Esophagus squamous epithelium (tissue), 5 donors: ENCODE measurements at regions not wholly inside any gene's neighbourhood (a gene's known extent, or its start where the extent isn't known, plus 50 kb on each side); places are given as distances from the start of the nearest gene placed in this dataset.

ENCODE experiments used
- DNase-seq: peaks from one replicate; lab custom pipeline; 2025; lab: John Stamatoyannopoulos, UW
- H3K27ac ChIP-seq, 4 donors: fragments of 200-600 bp; sonication (generic); one replicate each; pipeline ENCODE4 v1.5.1; 2016 to 2019; ENCODE audit warnings: mild to moderate bottlenecking in 1 of 4
- H3K27me3 ChIP-seq, 4 donors: fragments of 200-600 bp; sonication (generic); 1 replicate in 3 of 4; 2 replicates in 1 of 4; pipeline versions ENCODE4 v1.5.1 to v1.6.0; 2017 to 2021; ENCODE audit warnings: antibody characterized with exemption in 1 of 4
- H3K36me3 ChIP-seq, 3 donors: fragments of 200-600 bp; sonication (generic); one replicate each; pipeline ENCODE4 v1.5.1; 2016 to 2019
- H3K4me1 ChIP-seq, 3 donors: fragments of 200-600 bp; sonication (generic); one replicate each; pipeline ENCODE4 v1.5.1; 2017 to 2019
- H3K4me3 ChIP-seq, 4 donors: fragments of 200-600 bp; sonication (generic); 1 replicate in 3 of 4; 2 replicates in 1 of 4; pipeline ENCODE4 v1.5.1; 2016 to 2019; ENCODE audit warnings: mild to moderate bottlenecking in 2 of 4, moderate library complexity in 1 of 4
- H3K9me3 ChIP-seq, 3 donors: fragments of 200-600 bp; sonication (generic); one replicate each; pipeline ENCODE4 v1.5.1; 2016 to 2019
- POLR2A ChIP-seq, 4 donors: fragments of 450-650 bp; IDR thresholded peaks; one replicate each; pipeline ENCODE4 v1.6.1; 2017; ENCODE audit warnings: antibody characterized with exemption in 4 of 4, mild to moderate bottlenecking in 4 of 4, moderate library complexity in 3 of 4
- WGBS, 2 donors: methylation state at CpG; one replicate each; pipeline ENCODE4 v1.1.5; 2018; 5-methylcytosine and 5-hydroxymethylcytosine counted together
- intact Hi-C: fragments of 100-400 bp; cut with DNase I; formaldehyde crosslinking; loops from one replicate; pipeline ENCODE4 v1.15.0; 2022
- TF ChIP-seq, protein P1 (sequence below), 6 experiments: fragments of 450-650 bp in 4 of 6; fragments of 200-600 bp in 2 of 6; sonication (generic) in 2 of 6; IDR thresholded peaks; one replicate each; pipeline ENCODE4 v1.5.1; 2016 to 2019; ENCODE audit warnings: antibody characterized with exemption in 6 of 6, mild to moderate bottlenecking in 4 of 6, moderate library complexity in 4 of 6
- donor health status: DM: yes; HTN: yes; CAD: no.

DNA sequence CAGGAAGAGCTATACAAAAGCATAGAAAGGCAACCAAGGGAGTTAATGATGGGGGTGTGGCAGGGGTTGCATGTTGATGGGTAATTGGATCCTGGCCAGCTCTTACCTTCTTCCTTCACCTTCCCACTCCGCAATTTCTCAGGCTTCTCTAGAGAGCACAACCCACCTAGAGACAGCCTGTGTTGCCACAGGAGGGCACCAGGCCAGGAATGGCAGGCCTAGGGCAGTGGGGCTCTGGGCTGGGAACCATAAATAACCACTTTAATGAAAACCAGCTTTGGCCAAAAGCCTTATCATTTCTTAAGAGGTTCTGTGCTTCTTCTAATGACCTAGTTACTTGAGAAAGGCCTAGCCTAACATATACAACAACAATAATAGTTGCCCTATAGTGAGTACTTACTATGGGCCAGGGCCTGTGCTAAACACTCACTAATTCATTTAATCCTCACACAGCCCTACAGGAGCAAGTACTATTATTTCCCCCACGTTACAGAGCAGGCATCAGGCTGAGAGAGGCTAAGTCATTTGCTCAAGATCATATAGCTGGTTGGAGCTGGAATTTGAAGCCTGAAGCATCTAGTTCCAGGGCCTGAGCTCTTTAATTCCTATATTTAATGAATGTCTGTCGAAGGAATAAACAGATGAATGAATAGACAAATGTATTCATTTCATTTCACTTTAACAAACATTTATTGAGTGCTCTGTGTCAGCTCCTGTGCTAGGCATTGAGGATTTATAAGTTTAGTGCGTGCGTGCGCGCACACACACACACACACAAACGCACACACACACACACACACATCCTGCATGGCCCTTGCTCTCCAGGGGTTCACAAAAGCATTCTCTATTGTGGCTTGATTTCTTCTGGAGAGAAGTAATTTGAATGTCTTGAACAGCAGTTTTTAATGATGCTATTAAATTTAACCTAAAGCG lies 66.8 kb downstream of the RTL9 start:
- no peak overlapping the region for H3K27ac ChIP-seq
- H3K36me3 ChIP-seq: no peaks in the 10 kb centered on the region
- no peak for TF ChIP-seq POLR2A (IDR thresholded peaks at IDR 0.05)
- TF ChIP-seq, protein P1, sequence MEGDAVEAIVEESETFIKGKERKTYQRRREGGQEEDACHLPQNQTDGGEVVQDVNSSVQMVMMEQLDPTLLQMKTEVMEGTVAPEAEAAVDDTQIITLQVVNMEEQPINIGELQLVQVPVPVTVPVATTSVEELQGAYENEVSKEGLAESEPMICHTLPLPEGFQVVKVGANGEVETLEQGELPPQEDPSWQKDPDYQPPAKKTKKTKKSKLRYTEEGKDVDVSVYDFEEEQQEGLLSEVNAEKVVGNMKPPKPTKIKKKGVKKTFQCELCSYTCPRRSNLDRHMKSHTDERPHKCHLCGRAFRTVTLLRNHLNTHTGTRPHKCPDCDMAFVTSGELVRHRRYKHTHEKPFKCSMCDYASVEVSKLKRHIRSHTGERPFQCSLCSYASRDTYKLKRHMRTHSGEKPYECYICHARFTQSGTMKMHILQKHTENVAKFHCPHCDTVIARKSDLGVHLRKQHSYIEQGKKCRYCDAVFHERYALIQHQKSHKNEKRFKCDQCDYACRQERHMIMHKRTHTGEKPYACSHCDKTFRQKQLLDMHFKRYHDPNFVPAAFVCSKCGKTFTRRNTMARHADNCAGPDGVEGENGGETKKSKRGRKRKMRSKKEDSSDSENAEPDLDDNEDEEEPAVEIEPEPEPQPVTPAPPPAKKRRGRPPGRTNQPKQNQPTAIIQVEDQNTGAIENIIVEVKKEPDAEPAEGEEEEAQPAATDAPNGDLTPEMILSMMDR (IDR thresholded peaks at IDR 0.05): no peak
- intact Hi-C loops: no loop called here
- no peaks in the 10 kb centered on the region for H3K9me3 ChIP-seq
- no peak for DNase-seq
- WGBS, 2 donors: 63 to 71% methylated on average over 4 to 9 of the region's 9 CpGs
- no peaks in the 10 kb centered on the region for H3K27me3 ChIP-seq
- H3K4me3 ChIP-seq: no peak overlapping the region
- peaks cover 0 to 25% (median 4%) of the 10 kb centered on the region in 3 donors for H3K4me1 ChIP-seq

DNA sequence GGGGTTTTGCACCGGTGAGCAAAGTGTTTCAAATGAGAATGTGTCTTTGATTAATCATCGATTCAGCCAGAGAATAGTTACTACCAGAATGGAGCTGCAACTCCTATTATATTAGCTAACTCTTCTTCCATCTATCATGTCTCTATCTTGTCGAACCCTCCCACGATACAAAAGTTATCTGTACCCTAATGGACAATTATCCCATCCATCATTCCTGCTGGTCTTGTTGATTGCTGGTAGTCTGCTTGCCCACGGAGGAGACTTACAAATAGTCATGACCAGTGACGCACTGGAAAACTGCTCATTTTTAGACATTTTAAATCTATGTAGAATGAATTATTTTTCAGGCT lies 67.5 kb downstream of the RTL9 start:
- H3K4me1 ChIP-seq: peaks cover 0 to 19% (median 2%) of the 10 kb centered on the region in 3 donors
- DNase-seq: no peak
- TF ChIP-seq POLR2A (IDR thresholded peaks at IDR 0.05): no peak
- TF ChIP-seq, protein P1 (IDR thresholded peaks at IDR 0.05): no peak
- no peaks in the 10 kb centered on the region for H3K27me3 ChIP-seq
- H3K4me3 ChIP-seq: no peak overlapping the region
- no peak overlapping the region for H3K27ac ChIP-seq
- intact Hi-C loops: no loop called here
- no peaks in the 10 kb centered on the region for H3K36me3 ChIP-seq
- no peaks in the 10 kb centered on the region for H3K9me3 ChIP-seq
- WGBS, 2 donors: 70 to 71% methylated on average over 6 of the region's 6 CpGs

- H3K36me3 ChIP-seq: no peaks in the 10 kb centered on the region
- H3K27me3 ChIP-seq: no peaks in the 10 kb centered on the region
- intact Hi-C loops: no loop called here
- TF ChIP-seq POLR2A (IDR thresholded peaks at IDR 0.05): no peak
- TF ChIP-seq, protein P1 (IDR thresholded peaks at IDR 0.05): no peak
- 43 to 100% methylated on average over 1 of the region's 1 CpG for WGBS, 2 donors
- no peak overlapping the region for H3K27ac ChIP-seq
- H3K9me3 ChIP-seq: no peaks in the 10 kb centered on the region
- H3K4me3 ChIP-seq: no peak overlapping the region
- DNase-seq: no peak
- H3K4me1 ChIP-seq: peaks cover 0 to 9% (median 0%) of the 10 kb centered on the region in 3 donors
These were observed 68.4 kb downstream of the RTL9 start for GRCh38 chrX:110427076-110427475.

DNA sequence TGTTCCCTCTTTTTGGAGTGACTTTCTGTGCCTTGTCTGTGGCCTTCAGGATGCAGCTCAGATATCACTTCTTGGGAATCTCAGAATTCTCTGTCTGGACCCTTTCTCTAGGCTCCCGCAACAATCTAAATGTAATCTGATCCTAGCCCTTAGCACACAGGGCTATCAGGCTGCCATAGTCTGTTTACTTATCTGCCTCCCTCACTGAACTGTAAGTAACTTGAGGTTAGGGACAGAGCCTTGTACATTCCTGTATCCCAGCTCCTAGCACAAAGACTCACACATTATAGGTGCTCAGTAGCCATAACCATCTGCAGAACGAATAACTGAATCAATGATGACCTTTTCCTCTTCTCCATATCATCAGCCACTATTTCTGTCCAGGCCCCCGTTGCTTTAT lies 69.5 kb downstream of the RTL9 start:
- Histone ChIP-seq H3K4me1 (no peaks in the 10 kb centered on the region), H3K27me3 (no peaks in the 10 kb centered on the region), H3K9me3 (no peaks in the 10 kb centered on the region), H3K36me3 (no peaks in the 10 kb centered on the region), H3K4me3 (no peak overlapping the region), H3K27ac (no peak overlapping the region)
- intact Hi-C loops: no loop called here
- TF ChIP-seq, protein P1 (IDR thresholded peaks at IDR 0.05): no peak
- TF ChIP-seq POLR2A (IDR thresholded peaks at IDR 0.05): no peak
- no peak for DNase-seq
- WGBS, 2 donors: 68 to 72% methylated on average over 3 of the region's 3 CpGs

- H3K27ac ChIP-seq: no peak overlapping the region
- intact Hi-C loops: no loop called here
- no peaks in the 10 kb centered on the region for H3K27me3 ChIP-seq
- no peak overlapping the region for H3K4me3 ChIP-seq
- H3K9me3 ChIP-seq: no peaks in the 10 kb centered on the region
- no peak for TF ChIP-seq POLR2A (IDR thresholded peaks at IDR 0.05)
- TF ChIP-seq, protein P1 (IDR thresholded peaks at IDR 0.05): no peak
- no peak for DNase-seq
- 92% methylated on average over 1 of the region's 1 CpG; no CpG with 5 or more reads in 1 of the 2 donors for WGBS, 2 donors
- no peaks in the 10 kb centered on the region for H3K36me3 ChIP-seq
- H3K4me1 ChIP-seq: no peaks in the 10 kb centered on the region
These were observed 71.8 kb downstream of the RTL9 start for GRCh38 chrX:110430293-110431076.
